Fibroblast of peridontal ligament (primary cell): ENCODE measurements at regions not wholly inside any gene's neighbourhood (a gene's known extent, or its start where the extent isn't known, plus 50 kb on each side); places are given as distances from the start of the nearest gene placed in this dataset.

Source experiments
- DNase-seq: peaks from one replicate; pipeline ENCODE4 v3.0.0-alpha.2; 2010; ENCODE audit errors: extremely low read depth

GRCh38 chr2:212618636-212619035 lies 80.0 kb upstream of the ERBB4 start:
- DNase-seq, result no peak

GRCh38 chr2:212610872-212611425 lies 72.3 kb upstream of the ERBB4 start:
- DNase-seq, result no peak

- no peak for DNase-seq
Measured at GRCh38 chr2:212609479-212609878, 70.9 kb upstream of the ERBB4 start.

- no peak for DNase-seq
Measured at GRCh38 chr2:212607080-212607479, 68.5 kb upstream of the ERBB4 start.

GRCh38 chr2:212606232-212606631 lies 67.6 kb upstream of the ERBB4 start:
- no peak for DNase-seq

GRCh38 chr2:212596688-212597087 lies 58.1 kb upstream of the ERBB4 start:
- DNase-seq, result no peak

GRCh38 chr2:212596276-212596675 lies 57.7 kb upstream of the ERBB4 start:
- DNase-seq, result no peak

- peak; percentile 64 for DNase-seq
Measured at GRCh38 chr2:212595036-212595654, 56.5 kb upstream of the ERBB4 start.

- DNase-seq, result no peak
Measured at GRCh38 chr2:212592695-212593094, 54.1 kb upstream of the ERBB4 start.
